ENCODE measurements at regions not wholly inside any gene's neighbourhood (a gene's known extent, or its start where the extent isn't known, plus 50 kb on each side); places are given as distances from the start of the nearest gene placed in this dataset.

DNA sequence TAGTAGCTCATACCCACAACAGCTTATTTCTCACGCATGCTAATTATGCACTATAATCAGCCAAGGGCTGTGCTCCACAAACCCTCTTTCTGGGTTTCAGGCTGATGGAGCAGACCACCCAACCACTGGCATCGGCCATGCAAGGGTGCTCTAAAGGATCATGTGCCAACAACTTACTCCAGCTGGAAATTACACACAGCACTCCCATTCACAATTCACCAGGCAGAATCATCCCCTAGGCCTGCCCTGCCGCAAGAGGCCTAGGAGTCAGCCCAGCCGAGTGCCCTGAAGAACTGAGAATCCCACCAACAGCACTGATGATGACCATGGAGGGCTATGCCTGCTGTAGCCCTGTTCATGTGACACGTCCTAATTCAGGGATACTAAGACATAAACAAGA lies 216.2 kb upstream of the CHRNA7 start:
- POLR2A ChIA-PET, result no interaction called here
- Histone ChIP-seq H3K27ac (no peak overlapping the region), H3K9me3 (no peaks in the 10 kb centered on the region), H3K4me2 (no peak overlapping the region), H3K4me3 (no peak overlapping the region), H3K4me1 (no peaks in the 10 kb centered on the region)
- FAIRE-seq (no peak), DNase-seq (ENCODE audit: low read depth in 1 of 2, low spot score in 1 of 2) (no peak), ATAC-seq (no peak)
- TF ChIP-seq RNF2 (IDR thresholded peaks at IDR 0.05; ENCODE audit: borderline replicate concordance, low read depth), result no peak
- no peak for TF ChIP-seq CHD4 (IDR thresholded peaks at IDR 0.05; ENCODE audit: borderline replicate concordance)
- TF ChIP-seq EHF (CRISPR knock-in tag; IDR thresholded peaks at IDR 0.05), result no peak
- 61% methylated on average over 5 of the region's 5 CpGs for WGBS (ENCODE audit: missing lambda C conversion rate)
- CTCF ChIA-PET, result interaction anchor here (0.7 to 1.7 kb wide), 4 partner anchors 10 to 54 kb away, joined by 3 to 5 read pairs (median 4); no protein-coding TSS in a partner anchor

DNA sequence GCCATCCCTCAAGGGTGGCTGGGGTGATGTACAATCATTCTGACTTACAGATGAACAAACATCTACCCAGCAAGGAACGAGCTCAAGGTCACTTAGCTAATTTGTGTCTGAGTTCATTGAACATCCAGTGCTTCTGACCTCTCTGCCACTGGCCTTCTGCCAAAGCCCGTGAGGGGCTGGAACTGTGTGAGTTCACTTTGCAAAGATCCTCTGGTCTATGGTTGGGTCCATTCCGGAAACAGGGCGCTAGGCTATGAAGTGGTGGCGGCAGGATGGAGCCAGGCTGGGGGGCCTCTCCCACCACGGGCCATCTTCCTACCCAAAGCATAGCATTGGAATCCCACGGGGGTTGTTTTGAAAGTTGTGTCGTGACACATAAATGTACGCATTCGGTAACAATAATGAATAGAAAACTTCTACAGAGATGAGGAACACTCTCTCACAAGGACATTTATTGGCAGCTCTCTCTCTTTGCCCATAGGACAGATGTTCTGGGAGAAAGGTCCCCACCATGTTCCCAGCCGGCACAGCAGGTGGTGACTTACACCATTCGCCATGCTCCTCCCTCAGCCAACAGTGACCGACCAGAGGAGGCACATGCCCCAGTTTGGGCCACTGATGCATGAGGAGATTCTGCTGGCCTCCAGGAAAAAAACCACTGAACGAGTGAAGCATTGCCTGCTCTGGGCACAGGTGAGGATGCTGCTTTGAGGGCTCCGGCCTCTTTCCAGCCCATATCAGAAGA lies 214.7 kb upstream of the CHRNA7 start:
- H3K4me1 ChIP-seq, result no peaks in the 10 kb centered on the region
- DNase-seq (ENCODE audit: low read depth in 1 of 2, low spot score in 1 of 2) (no peak), ATAC-seq (no peak), FAIRE-seq (no peak)
- no peak overlapping the region for H3K4me2 ChIP-seq
- no peak for TF ChIP-seq HEYL (CRISPR knock-in tag; IDR thresholded peaks at IDR 0.05)
- TF ChIP-seq CHD2 (IDR thresholded peaks at IDR 0.05; ENCODE audit: low read length, partially characterized antibody), result no peak
- no peak for TF ChIP-seq EHMT2 (IDR thresholded peaks at IDR 0.05; ENCODE audit: low read depth)
- no peak for TF ChIP-seq HMGXB4 (CRISPR knock-in tag; IDR thresholded peaks at IDR 0.05; ENCODE audit: borderline replicate concordance)
- no peak for TF ChIP-seq CBX8 (IDR thresholded peaks at IDR 0.05)
- TF ChIP-seq FOSL2 (IDR thresholded peaks at IDR 0.05), result no peak
- no peak for TF ChIP-seq FOSL2 (CRISPR knock-in tag; IDR thresholded peaks at IDR 0.05)
- no peak for TF ChIP-seq ZFP36 (IDR thresholded peaks at IDR 0.05; ENCODE audit: borderline replicate concordance, partially characterized antibody)
- TF ChIP-seq TP53 (CRISPR knock-in tag; IDR thresholded peaks at IDR 0.05), result no peak
- TF ChIP-seq JUNB (IDR thresholded peaks at IDR 0.05), result no peak
- TF ChIP-seq RFX5 (IDR thresholded peaks at IDR 0.05), result no peak
- TF ChIP-seq PHF8 (IDR thresholded peaks at IDR 0.05; ENCODE audit: borderline replicate concordance, low read depth), result no peak
- no peak for TF ChIP-seq CEBPB (IDR thresholded peaks at IDR 0.05)
- no peak overlapping the region for H3K27ac ChIP-seq
- no peaks in the 10 kb centered on the region for H3K9me3 ChIP-seq
- 60% methylated on average over 15 of the region's 15 CpGs for WGBS (ENCODE audit: missing lambda C conversion rate)
- no peak overlapping the region for H3K4me3 ChIP-seq
- POLR2A ChIA-PET, result no interaction called here
- CTCF ChIA-PET, result interaction anchor here (0.5 to 0.6 kb wide), 2 partner anchors 41 to 784 kb away, joined by 3 to 4 read pairs; no protein-coding TSS in a partner anchor

DNA sequence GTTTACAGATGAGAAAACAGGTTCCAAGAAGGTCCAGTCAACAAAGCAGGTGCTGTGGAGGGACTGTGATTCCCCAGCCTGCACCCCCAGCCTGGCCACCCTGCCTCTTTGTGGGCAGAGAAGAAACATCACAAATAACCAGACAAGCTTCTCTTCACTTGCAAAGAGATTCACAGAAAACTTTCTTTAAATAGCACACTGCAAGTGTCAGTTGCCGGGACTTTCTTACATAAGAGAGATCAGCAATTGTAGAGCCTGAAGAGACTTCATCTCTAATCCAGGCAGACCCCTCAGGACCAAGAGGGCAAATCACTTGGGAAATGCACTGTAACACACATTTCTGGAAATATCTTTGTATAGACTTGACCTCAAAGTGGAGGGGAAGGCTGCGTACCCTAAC lies 207.9 kb upstream of the CHRNA7 start:
- no peak for DNase-seq (ENCODE audit: low read depth in 1 of 2, low spot score in 1 of 2)
- TF ChIP-seq BHLHE40 (IDR thresholded peaks at IDR 0.05; ENCODE audit: low read depth, low read length) (no peak), RAD21 (conservative IDR thresholded peaks at IDR 0.05 in 1 of 2, IDR thresholded peaks at IDR 0.05 in 1 of 2) (no peak), EP300 (IDR thresholded peaks at IDR 0.05) (no peak)
- TF ChIP-seq, protein P1, sequence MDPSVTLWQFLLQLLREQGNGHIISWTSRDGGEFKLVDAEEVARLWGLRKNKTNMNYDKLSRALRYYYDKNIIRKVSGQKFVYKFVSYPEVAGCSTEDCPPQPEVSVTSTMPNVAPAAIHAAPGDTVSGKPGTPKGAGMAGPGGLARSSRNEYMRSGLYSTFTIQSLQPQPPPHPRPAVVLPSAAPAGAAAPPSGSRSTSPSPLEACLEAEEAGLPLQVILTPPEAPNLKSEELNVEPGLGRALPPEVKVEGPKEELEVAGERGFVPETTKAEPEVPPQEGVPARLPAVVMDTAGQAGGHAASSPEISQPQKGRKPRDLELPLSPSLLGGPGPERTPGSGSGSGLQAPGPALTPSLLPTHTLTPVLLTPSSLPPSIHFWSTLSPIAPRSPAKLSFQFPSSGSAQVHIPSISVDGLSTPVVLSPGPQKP (IDR thresholded peaks at IDR 0.05; ENCODE audit: low read depth, low read length), result no peak
- TF ChIP-seq, protein P2, sequence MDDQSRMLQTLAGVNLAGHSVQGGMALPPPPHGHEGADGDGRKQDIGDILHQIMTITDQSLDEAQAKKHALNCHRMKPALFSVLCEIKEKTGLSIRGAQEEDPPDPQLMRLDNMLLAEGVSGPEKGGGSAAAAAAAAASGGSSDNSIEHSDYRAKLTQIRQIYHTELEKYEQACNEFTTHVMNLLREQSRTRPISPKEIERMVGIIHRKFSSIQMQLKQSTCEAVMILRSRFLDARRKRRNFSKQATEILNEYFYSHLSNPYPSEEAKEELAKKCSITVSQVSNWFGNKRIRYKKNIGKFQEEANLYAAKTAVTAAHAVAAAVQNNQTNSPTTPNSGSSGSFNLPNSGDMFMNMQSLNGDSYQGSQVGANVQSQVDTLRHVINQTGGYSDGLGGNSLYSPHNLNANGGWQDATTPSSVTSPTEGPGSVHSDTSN (IDR thresholded peaks at IDR 0.05), result no peak
- WGBS (ENCODE audit: missing lambda C conversion rate), result 88% methylated on average over 2 of the region's 2 CpGs
- H3K4me1 ChIP-seq, result no peaks in the 10 kb centered on the region
- H3K4me2 ChIP-seq, result no peak overlapping the region
- no peak overlapping the region for H3K27ac ChIP-seq
- no peak for FAIRE-seq
- ATAC-seq, result no peak
- ChIA-PET CTCF (no interaction called here), POLR2A (no interaction called here)
- H3K9me3 ChIP-seq, result no peaks in the 10 kb centered on the region
- no peak overlapping the region for H3K4me3 ChIP-seq

Data from A549 (cell line).